ENCODE measurements at regions not wholly inside any gene's neighbourhood (a gene's known extent, or its start where the extent isn't known, plus 50 kb on each side); places are given as distances from the start of the nearest gene placed in this dataset.
A peak's percentile ranks its signal among the peaks of the same experiment; 100 is the strongest.
"Not testable (repeated sequence)": the region's sequence is repeated elsewhere in the genome, so short reads cannot be mapped to it uniquely, and the experiment has no call there.

DNA sequence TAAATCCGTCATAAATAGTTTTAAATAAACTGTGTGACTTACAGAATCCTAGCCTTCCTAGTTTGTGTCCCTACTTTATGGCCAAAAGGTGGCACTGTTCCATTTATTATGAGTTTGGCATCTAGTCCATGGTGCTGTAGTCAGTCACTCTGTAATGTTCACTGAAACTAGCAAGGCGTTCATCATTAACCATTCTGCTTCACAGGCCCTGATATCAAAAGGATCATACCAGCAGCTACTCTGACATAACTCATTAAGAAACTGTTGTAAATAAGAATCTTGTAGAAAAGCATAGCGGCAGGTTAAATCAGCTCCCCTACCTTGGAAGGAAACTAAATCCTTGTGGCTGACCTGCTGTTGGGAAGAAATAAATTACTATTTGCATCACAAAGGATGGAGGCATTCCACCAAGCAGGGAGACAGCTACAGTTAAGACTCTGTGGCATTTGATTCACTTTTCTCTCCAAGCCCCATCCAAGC, 919.6 kb upstream of the DIAPH2 start:
- peak in 3 of 56 donors; percentile 0 to 2 (median 0) for DNase-seq

DNA sequence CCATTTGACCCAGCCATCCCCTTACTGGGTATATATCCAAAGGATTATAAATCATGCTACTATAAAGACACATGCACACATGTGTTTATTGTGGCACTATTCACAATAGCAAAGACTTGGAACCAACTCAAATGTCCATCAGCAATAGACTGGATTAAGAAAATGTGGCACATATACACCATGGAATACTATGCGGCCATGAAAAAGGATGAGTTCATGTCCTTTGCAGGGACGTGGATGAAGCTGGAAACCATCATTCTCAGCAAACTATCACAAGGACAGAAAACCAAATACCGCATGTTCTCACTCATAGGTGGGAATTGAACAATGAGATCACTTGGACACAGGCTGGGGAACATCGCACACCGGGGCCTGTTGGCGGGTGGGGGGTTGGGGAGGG, 913.4 kb upstream of the DIAPH2 start:
- not testable (repeated sequence) for DNase-seq

DNA sequence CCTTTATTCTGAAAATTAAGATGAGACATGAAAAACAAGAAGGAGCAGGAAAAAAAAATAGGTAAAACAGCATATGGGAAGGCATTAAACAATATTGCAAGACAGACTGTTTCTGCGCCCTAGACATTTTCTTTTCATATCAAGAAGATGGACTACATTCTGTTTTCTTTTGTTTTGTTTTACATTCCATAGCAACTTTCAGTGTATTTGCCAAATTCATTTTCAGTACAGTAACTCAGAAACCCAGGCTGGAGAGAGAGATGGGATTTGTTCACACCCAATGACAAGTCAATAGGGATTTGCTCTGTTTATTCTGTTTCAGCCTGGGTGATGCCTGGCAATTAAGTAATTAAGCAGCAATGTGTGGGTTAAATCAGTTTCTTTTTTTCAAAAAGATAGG, 892.8 kb upstream of the DIAPH2 start:
- DNase-seq: no peak

DNA sequence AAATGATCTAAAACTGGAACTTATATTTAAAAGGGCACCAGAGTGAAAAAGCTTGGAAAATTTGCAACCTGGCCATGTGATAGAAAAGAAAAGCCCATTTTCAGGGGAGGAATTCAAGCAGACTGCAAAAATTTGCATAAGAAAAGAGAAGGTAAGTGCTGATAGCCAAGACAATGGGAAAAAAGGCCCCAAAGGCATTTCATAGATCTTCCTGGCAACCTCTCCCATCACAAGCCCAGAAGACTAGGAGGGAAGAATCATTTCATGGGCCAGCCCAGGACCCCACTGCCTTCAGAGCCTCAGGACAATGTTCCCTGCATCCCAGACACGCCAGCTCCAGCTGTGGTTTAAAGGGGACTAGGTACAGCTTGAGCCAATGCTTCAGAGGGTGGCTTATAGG, 887.3 kb upstream of the DIAPH2 start:
- DNase-seq: no peak

DNA sequence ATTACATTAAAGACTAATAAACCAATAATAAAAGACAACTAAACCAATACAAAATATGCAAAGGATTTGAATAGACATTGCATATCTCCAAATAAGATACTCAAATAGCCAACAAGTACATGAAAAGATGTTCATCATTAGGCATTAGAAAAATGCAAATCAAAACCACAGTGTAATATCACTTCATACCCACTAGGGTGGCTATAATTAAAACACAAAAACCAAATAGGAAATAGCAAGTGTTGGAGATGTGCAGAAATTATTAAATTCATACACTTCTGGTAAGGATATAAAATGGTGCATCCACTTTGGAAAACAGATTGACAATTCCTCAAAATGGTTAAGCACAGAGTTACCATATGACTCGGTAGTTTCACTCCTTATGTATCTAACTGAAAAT, 860.8 kb upstream of the DIAPH2 start:
- no peak for DNase-seq

DNA sequence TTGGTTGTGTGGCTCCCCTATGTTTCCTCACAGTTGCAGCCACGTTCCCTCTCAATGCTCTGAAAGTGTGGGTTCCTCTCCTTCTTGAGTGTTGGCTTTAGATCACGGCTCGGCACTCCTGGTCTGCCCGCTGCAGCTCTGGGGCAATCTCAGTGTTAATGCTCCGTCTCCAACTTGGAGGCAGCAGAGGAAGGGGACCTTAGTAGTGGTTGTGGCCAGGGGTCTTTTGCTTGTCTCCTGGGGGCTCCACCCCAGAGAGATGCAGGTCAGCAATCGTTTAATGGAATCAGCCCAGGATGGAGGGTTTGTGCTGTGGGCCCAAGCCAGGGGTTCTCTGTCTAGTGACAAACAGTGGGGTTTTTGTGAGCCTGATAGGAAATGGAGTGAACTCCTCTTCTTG, 849.4 kb upstream of the DIAPH2 start:
- no peak for DNase-seq

DNA sequence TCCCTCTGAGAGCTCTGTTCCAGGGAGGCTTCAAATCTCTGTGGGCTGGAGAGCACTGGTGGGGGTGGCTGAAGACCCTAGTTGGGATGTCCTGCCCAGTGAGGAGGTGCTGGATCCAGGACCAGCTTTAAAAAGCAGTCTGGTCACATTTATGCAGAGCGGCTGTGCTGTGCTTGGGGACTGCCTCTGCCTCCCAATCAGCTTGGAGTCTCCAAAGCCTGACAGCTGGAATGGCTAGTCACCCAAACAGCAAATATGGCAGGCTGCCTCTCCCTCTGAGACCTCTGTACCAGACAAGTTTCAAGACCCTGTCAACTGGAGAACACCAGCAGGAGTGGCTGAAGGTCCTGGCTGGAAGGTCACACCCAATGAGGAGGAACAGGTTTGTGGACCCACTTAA, 848.1 kb upstream of the DIAPH2 start:
- DNase-seq: no peak

DNA sequence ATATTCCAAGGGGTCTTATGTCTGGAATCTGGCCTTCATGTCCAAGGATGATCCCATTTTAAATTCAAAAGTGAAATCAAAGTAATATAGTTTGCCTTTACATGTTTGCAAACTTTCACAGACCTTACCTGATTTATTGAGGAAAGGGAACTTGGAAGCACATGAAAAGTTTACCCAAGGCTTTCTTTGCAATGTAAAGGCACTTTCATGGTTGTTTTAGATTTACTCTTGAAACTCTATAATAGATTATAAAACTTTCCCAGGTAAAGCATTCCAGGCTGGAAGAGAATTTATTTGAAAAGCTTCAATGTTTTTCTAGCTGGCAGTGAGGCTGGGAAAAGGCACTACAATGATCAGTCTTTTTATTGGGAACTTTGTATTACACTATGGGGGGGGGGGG, 842.8 kb upstream of the DIAPH2 start:
- no peak for DNase-seq

DNA sequence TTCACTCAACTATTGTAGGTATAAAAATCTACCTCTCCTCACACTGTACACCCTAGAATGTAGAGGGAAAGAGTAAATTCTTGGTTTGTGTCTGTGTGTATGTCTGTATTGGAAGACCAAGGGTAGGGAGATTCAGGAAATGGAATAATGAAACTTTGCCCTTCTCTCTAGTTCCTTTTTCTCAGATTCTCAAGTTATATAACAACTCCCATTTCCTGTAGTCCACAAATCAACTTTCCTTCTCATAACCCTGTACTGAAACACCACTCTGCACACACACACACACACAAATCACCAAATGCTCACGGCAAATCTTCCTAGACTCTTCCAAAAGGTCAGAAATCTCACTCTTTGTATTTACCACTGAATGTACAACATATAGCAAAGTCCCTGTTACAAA, 824.5 kb upstream of the DIAPH2 start:
- no peak for DNase-seq

DNA sequence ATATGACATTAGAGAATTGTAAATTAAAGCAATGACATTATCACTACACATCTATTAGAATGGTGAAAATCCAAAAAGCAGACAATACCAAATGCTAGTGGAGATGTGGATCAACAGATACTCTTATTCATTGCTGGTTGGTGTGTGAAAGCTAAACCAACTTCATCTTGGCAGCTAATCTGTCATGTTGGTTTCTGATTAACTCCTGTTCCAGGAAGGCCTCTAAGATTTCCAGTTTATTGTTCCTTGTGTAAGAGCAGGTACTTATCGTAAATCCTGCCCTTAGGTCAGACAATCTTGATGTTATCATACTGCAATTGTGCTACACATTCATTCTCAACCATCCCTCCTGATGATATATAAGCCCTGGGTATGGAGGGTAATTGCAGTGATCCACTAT, 809.0 kb upstream of the DIAPH2 start:
- no peak for DNase-seq

DNA sequence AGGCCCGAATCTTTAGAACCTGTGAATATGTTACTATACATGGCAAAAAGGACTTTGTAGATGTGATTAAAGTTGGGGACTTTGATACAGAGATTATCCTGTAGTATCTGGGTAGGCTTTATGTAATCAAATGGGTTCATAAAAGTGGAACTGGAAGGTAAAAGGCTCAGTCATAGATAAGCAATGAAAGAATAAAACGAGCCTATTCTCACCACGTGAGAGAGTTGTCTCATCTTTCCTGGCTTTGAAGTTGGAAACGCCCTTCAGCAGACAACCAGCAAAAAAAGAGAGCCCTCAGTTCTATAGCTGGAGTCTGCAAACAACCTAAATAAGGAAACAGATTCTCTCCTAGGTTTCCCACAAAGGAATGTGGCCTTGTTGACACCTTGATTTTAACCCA, 805.8 kb upstream of the DIAPH2 start:
- no peak for DNase-seq

DNA sequence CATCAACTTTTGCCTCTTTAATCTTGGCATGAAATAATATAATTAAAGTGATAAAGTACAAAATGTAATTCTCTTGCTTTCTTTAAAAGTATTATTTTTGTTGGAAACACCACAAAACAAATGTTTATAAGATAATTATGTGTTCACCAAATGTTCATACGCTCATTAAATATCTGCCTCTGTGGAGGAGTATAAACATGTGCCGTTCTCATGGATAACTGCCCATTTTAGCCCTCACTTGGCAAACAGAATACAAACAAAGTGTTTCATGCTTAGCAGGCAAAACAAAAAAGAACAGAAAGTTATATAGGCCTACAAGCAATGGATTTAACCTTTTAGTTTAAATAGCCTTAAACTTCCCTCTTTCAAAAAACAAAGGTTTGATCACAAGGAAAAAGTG, 800.5 kb upstream of the DIAPH2 start:
- no peak for DNase-seq

DNA sequence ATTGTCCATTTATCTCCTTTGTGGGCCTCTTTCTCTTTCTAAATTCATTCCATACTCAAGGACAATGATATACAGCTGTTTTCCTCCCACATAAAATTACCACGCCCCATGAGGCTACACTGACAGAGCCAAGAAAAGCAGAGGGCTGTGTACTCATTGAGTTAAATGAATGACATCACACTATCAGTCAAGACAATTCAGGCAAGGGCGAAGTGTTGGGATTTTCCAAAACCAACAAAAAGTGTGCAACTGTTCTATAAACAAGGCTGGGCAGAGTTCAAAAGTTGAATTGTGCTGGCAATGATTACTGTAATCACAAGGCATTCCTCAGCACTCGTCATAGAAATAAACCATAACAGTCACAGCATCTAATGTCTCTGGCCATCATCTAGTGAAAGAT, 799.6 kb upstream of the DIAPH2 start:
- no peak for DNase-seq

DNA sequence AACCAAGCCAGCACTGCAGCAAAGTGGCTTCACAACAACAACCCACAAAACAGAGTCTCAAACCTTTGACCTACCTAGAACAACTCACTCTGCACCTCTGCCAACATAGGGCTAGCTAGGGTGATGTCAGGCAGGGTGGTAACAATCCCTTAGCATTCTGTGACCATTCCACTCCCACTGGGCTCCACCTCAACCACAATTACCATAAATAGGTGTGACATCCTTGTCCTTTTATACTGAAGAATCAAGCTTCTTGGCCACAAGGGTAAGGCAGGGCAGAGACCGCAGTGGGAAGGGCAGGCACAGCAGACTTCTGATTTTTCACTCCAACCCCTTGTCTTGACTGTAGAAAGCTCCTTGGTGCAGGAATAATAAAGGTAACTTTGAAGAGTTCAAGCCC, 795.4 kb upstream of the DIAPH2 start:
- no peak for DNase-seq

DNA sequence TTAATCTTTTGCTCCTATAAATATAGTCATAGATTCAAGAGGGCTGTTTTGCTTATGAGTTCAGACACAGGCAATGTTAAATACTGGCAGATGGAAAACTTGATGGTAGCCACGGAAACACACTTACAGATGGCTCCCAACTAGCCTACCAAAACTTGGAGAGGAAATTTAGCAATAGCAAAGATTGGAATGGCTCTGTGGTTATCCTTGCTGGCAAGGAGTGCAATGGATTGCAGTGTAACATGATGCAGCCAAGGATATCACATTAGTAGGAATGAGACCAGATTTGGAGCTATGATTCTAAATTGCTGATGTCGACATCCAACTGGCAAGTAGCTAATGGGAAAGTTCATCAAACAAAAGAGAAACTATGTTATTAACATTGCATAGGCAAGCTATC, 791.0 kb upstream of the DIAPH2 start:
- DNase-seq: no peak

DNA sequence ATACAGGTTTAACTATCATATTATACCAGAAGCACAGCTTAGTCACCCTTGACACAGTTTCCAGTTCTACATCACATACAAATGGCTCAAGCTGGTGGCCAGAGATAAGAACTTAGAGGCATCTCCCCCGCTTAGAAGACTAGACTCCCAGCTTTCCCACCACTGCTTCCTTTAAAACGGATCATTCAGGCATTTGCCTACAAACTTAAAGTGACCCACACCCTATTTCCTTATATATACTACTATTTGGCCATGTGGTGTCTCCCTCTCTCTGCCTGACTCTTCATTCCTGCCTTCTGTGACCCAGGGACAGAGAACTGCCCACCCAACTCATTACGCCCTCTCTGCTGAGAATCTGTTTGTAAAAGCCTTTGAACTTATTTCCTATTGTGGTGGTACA, 781.2 kb upstream of the DIAPH2 start:
- no peak for DNase-seq

DNA sequence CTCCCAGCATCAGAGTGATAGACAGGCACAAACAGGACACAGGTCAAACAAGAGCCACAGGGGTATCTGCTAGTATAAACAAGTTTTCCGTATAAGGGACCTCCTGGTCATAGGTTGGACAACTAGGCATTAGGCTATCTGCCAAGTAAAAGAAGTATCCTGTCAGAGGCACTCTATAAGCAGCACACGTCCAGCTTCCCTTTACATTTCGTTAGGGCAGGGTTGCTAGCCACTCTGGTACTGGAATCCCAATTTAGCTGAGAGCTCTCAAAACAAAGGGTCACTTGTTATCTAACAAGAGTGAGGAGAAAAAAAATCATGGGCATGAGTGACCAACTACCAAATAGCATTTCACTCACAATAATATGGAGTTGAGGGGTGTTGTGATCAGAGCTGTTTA, 780.7 kb upstream of the DIAPH2 start:
- no peak for DNase-seq

DNA sequence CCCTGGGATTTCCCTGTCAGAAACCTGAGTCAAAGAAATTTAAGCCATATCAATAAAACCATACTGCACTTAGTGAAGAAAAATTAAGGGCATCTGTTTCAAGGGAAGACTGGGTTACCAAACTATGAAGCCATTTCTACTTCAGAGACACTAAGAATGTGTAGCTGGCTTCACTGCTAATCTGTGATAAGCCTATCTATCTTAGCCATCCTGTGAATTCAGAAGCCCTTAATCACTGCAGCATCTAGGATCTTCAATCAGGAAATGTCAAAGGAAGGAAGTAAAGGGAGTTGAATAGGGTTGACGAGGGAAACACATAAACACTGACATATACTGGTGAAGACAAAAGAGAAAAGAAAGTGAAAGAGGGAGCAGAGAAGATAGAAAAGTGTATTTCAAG, 777.6 kb upstream of the DIAPH2 start:
- no peak for DNase-seq

DNA sequence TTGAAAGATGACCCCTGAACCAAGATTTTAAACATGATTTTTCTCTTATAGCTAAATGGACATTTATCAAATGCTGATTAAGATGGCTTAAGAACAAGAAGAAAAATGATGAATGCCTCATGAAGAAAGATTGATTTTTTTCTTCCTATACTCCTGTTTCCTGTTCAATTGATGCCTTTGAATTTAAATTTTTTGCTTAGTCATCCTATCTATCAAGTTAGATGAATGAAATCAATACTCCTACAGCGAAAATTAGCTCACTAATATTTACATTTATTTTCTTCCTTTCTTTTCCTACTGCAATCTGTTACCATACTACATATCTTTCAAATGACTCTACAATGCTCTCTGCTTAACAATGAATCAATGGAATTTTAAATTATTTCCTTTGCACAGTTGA, 773.6 kb upstream of the DIAPH2 start:
- DNase-seq: no peak

DNA sequence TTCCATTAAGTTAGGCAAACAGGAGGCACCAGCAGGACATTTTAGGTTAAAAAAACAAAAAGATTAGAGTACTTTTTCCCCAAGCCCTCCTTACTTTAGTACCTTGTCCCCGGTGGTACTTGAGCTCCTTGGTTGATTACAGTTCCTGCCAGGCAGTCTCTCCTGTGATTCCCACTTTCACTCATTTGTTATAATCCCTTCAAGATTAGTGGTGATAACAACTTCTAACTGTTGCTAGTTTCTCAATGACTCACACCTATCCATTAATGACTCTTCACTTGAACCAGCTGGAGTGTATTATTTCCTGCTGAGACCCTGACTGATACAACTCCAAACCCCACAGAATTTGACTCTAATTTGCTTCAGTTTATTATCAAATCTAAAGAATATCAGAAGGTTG, 765.0 kb upstream of the DIAPH2 start:
- no peak for DNase-seq

DNA sequence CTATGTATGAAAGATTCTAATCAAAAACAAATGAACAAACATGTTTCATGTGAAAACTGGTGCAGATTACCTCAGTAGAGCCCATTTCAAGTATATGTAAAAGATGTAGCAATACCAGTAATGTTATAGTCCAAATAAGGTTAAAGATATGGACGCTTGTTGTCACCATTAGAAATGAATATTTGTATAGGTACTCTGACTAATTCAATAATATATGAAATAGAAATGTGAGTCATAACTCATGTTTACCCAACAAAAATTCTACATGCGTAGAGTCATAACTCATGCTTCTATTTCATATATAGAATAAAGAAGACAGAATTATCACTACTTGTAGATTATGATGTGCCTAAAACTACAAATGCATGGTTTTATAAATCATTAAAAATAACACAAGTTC, 739.1 kb upstream of the DIAPH2 start:
- no peak for DNase-seq

DNA sequence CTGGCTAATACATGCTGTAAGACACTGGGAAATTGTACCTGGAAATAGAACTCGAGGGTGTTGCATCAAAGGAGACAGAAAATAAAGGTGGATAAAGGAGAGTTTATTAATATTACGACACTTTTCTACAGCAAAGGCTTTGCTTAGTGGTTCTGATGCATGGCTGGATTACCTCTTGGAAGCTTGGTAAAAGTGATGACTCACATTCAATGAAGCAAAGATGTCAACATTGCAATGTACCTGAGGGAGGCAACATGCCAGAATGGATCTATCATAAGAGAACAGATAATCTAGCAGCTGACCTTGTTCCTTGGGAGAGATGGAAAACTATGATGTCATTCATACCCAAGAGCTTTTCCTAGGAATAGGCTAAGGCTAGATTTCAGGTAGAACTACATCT, 735.1 kb upstream of the DIAPH2 start:
- DNase-seq: no peak

DNA sequence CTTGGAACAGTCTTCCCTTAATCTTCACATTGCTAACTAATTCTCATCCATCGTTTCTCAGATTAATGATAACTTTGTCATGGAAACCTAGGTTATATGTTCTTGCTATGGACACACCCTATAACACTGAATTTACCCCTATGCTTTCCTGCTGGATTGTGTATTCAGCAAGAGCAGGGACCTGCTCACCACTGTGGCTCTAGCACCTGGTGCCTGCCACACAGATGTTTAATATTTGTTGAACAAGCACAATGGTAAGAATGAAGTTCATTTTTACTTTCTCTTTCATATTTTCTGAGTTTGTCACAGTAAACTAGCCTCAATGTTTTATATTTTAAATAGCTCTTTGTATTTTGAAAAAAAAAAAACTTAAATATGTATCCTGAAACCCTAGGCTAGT, 734.0 kb upstream of the DIAPH2 start:
- DNase-seq: no peak

DNA sequence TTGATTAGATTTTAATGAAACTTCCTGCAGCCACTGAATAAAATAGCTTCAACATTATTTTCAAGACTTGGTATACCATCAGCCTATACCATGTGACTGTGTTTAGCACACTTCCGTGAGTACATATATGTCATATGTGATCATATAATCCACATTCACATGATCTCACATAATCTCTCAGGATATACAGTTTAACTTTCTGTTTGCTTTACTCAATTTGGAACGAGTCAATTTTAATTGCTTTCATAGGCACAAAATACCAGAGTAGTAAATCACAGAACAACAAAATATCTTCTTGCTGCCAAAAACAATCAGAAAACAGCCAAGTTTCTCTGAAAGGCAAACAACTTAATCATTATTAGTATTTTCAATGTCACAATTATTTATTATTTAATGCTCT, 731.1 kb upstream of the DIAPH2 start:
- no peak for DNase-seq

DNA sequence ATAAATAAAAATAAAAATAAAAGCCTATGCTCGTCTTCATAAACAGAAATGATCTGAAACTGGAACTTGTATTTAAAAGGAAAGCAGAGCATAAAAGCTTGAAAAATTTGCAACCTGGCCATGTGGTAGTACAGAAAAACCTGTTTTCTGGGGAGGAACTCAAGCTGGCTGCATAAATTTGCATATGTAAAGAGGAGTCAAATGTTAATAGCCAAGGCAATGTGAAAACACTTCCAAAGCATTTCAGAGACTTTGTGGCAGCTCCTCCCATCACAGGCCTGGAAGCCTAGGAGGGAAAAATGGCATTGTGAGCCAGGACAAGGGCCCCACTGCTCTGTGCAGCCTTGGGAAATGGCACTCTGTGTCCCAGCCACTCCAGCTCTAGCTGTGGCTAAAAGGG, 727.9 kb upstream of the DIAPH2 start:
- DNase-seq: no peak

All from nucleus accumbens (tissue), 56 donors.